A549 (cell line): ENCODE measurements at regions not wholly inside any gene's neighbourhood (a gene's known extent, or its start where the extent isn't known, plus 50 kb on each side); places are given as distances from the start of the nearest gene placed in this dataset.

ENCODE experiments used
- EHMT2 ChIP-seq: fragments of 200-600 bp; sonication (generic); IDR thresholded peaks from 2 replicates; pipeline ENCODE4 v1.6.1; 2016; ENCODE audit warnings: antibody characterized with exemption, low read depth, mild to moderate bottlenecking, moderate library complexity
- EP300 ChIP-seq, 2 experiments: fragments of >200 bp; sonication (Bioruptor Twin); formaldehyde crosslinking; IDR thresholded peaks; 2 replicates in 1 of 2; 3 replicates in 1 of 2; pipeline ENCODE4 v1.6.1; 2016 to 2017
- ESRRA ChIP-seq: fragments of 150-350 bp; IDR thresholded peaks from 2 replicates; pipeline ENCODE4 v1.6.1; 2014; ENCODE audit warnings: mild to moderate bottlenecking, low read length, borderline replicate concordance
- HEYL ChIP-seq: fragments of 250-450 bp; sonication (Bioruptor Pico); IDR thresholded peaks from 2 replicates; pipeline ENCODE4 v1.8.0; 2021; ENCODE audit warnings: mild to moderate bottlenecking, moderate library complexity
- POLR2AphosphoS2 ChIP-seq: conservative IDR thresholded peaks from 2 replicates; pipeline ENCODE4 v1.6.1; 2012; ENCODE audit warnings: low read length, improper control_type of control experiment, inconsistent platforms
- RAD21 ChIP-seq, 2 experiments: fragments of >200 bp in 1 of 2; sonication (Bioruptor Twin) in 1 of 2; formaldehyde crosslinking in 1 of 2; IDR thresholded peaks in 1 of 2; conservative IDR thresholded peaks in 1 of 2; 2 replicates in 1 of 2; 3 replicates in 1 of 2; pipeline ENCODE4 v1.6.1; 2012 to 2018; ENCODE audit warnings: inconsistent platforms in 1 of 2
- SMC3 ChIP-seq: fragments of >200 bp; sonication (Bioruptor Twin); formaldehyde crosslinking; IDR thresholded peaks from 3 replicates; pipeline ENCODE4 v1.6.1; 2018; ENCODE audit warnings: inconsistent platforms
- SREBF2 ChIP-seq: fragments of 450-650 bp; IDR thresholded peaks from 2 replicates; pipeline ENCODE4 v1.6.1; 2014; ENCODE audit warnings: mild to moderate bottlenecking, moderate library complexity
- ZC3H11A ChIP-seq: fragments of 450-650 bp; IDR thresholded peaks from 2 replicates; pipeline ENCODE4 v1.6.1; 2014; ENCODE audit warnings: antibody characterized with exemption, mild to moderate bottlenecking
- TF ChIP-seq, protein P1 (sequence below): fragments of >200 bp; sonication (Bioruptor Twin); formaldehyde crosslinking; IDR thresholded peaks from 3 replicates; pipeline ENCODE4 v1.5.1; 2016
- TF ChIP-seq, protein P2 (sequence below): IDR thresholded peaks from 2 replicates; pipeline ENCODE4 v1.6.1; 2012
- TF ChIP-seq, protein P3 (sequence below): IDR thresholded peaks from 2 replicates; pipeline ENCODE4 v1.6.1; 2012
- TF ChIP-seq, protein P4 (sequence below): fragments of 450-650 bp; IDR thresholded peaks from 2 replicates; pipeline ENCODE4 v1.6.1; 2014; ENCODE audit warnings: antibody characterized with exemption

DNA sequence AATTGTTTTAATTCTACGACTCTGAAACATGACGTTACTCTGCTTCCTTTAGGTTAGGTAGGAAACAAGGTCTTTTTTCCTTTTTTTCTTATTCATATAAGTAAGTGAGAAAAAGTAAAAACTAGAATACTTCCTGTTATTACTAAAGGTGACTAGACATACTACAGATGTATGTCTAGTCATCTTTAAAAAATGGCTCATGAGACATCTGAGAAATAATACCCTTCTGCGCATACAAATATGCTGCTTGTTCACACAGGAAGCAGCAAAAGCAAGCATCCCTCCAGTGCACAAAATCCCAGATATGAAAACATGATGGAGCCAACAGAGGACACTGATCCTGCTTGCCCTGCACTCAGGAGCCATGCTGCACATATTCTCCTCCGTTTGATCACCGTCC is 699.1 kb downstream of the EPM2A start:
- TF ChIP-seq, protein P1, sequence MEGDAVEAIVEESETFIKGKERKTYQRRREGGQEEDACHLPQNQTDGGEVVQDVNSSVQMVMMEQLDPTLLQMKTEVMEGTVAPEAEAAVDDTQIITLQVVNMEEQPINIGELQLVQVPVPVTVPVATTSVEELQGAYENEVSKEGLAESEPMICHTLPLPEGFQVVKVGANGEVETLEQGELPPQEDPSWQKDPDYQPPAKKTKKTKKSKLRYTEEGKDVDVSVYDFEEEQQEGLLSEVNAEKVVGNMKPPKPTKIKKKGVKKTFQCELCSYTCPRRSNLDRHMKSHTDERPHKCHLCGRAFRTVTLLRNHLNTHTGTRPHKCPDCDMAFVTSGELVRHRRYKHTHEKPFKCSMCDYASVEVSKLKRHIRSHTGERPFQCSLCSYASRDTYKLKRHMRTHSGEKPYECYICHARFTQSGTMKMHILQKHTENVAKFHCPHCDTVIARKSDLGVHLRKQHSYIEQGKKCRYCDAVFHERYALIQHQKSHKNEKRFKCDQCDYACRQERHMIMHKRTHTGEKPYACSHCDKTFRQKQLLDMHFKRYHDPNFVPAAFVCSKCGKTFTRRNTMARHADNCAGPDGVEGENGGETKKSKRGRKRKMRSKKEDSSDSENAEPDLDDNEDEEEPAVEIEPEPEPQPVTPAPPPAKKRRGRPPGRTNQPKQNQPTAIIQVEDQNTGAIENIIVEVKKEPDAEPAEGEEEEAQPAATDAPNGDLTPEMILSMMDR = no peak
- TF ChIP-seq POLR2AphosphoS2 (no peak), ESRRA (no peak), RAD21 (conservative IDR thresholded peaks at IDR 0.05 in 1 of 2, IDR thresholded peaks at IDR 0.05 in 1 of 2) (no peak), SREBF2 (no peak), SMC3 (no peak), ZC3H11A (no peak), EP300 (IDR thresholded peaks at IDR 0.05) (no peak), HEYL (CRISPR knock-in tag) (no peak), EHMT2 (no peak)
- TF ChIP-seq, protein P2, sequence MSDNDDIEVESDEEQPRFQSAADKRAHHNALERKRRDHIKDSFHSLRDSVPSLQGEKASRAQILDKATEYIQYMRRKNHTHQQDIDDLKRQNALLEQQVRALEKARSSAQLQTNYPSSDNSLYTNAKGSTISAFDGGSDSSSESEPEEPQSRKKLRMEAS = no peak
- TF ChIP-seq, protein P3, sequence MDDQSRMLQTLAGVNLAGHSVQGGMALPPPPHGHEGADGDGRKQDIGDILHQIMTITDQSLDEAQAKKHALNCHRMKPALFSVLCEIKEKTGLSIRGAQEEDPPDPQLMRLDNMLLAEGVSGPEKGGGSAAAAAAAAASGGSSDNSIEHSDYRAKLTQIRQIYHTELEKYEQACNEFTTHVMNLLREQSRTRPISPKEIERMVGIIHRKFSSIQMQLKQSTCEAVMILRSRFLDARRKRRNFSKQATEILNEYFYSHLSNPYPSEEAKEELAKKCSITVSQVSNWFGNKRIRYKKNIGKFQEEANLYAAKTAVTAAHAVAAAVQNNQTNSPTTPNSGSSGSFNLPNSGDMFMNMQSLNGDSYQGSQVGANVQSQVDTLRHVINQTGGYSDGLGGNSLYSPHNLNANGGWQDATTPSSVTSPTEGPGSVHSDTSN = no peak
- TF ChIP-seq, protein P4, sequence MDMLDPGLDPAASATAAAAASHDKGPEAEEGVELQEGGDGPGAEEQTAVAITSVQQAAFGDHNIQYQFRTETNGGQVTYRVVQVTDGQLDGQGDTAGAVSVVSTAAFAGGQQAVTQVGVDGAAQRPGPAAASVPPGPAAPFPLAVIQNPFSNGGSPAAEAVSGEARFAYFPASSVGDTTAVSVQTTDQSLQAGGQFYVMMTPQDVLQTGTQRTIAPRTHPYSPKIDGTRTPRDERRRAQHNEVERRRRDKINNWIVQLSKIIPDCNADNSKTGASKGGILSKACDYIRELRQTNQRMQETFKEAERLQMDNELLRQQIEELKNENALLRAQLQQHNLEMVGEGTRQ = no peak
